Stomach (tissue), 4 donors: ENCODE measurements at regions not wholly inside any gene's neighbourhood (a gene's known extent, or its start where the extent isn't known, plus 50 kb on each side); places are given as distances from the start of the nearest gene placed in this dataset.

Source experiments
- CTCF ChIP-seq, 7 experiments: fragments of 450-650 bp in 4 of 7; fragments of 200-600 bp in 3 of 7; sonication (generic) in 3 of 7; IDR thresholded peaks; one replicate each; pipeline ENCODE4 v1.5.1; 2016 to 2019; ENCODE audit warnings: antibody characterized with exemption in 7 of 7, control low read depth in 2 of 7, mild to moderate bottlenecking in 1 of 7
- POLR2A ChIP-seq, 4 donors: fragments of 450-650 bp; IDR thresholded peaks; one replicate each; pipeline ENCODE4 v1.6.1; 2016; ENCODE audit warnings: antibody characterized with exemption in 4 of 4, control low read depth in 2 of 4, mild to moderate bottlenecking in 1 of 4, moderate library complexity in 1 of 4
- POLR2AphosphoS5 ChIP-seq, 3 donors: sonication (generic); formaldehyde crosslinking; IDR thresholded peaks; one replicate each; pipeline ENCODE4 v1.6.1; 2016; ENCODE audit warnings: antibody characterized with exemption in 3 of 3

- TF ChIP-seq CTCF (IDR thresholded peaks at IDR 0.05) (no peak), POLR2AphosphoS5 (IDR thresholded peaks at IDR 0.05) (no peak), POLR2A (IDR thresholded peaks at IDR 0.05) (no peak)
These were observed 493.9 kb downstream of the DMAC1 start for GRCh38 chr9:7305677-7306076.
